K562 (cell line): ENCODE measurements at regions not wholly inside any gene's neighbourhood (a gene's known extent, or its start where the extent isn't known, plus 50 kb on each side); places are given as distances from the start of the nearest gene placed in this dataset.
A peak's percentile ranks its signal among the peaks of the same experiment; 100 is the strongest.

Source experiments
- ATAC-seq: fragments of 200-7000 bp; cut with Tn5 transposase; 3 replicates; pipeline ENCODE4 v1.9.1; 2020; ENCODE audit warnings: moderate library complexity
- BruUV-seq: library from RNA; stranded (reverse); fragments of 400-500 nt; replicated peaks from 2 replicates; lab custom pipeline; 2021; lab: Mats Ljungman, UMichigan
- CTCF ChIA-PET: fragments of 300-600 bp; formaldehyde crosslinking; extraction: SDS; loops from one replicate; lab custom pipeline; 2021; ENCODE audit warnings: low intra/inter-chr PET ratio; lab: Yijun Ruan, JAX
- POLR2A ChIA-PET: fragments of 300-600, 350-650 bp; sonication (Branson Sonifier 250); formaldehyde crosslinking; extraction: SDS; loops from one replicate; lab custom pipeline; 2021; ENCODE audit warnings: antibody characterized with exemption, inconsistent platforms; lab: Yijun Ruan, JAX
- DNase-seq, 4 experiments: peaks; one replicate each; pipeline versions ENCODE4 v3.0.0 to v3.0.0-alpha.2; 2011 to 2018; ENCODE audit warnings: low spot score in 3 of 4, mixed read lengths in 3 of 4; ENCODE audit errors: extremely low read depth in 1 of 4
- FAIRE-seq: peaks from 2 replicates; lab custom pipeline; 2011; peaks lifted over from hg19 to GRCh38; lab: Jason Lieb, UNC
- H2AFZ ChIP-seq: 2 replicates; pipeline ENCODE4 v1.6.0; 2011; ENCODE audit warnings: low read depth, low read length, control low read depth, inconsistent platforms
- H3K27ac ChIP-seq: fragments of 200-600 bp; 3 replicates; pipeline ENCODE4 v1.8.0; 2011; ENCODE audit warnings: low read depth, mild to moderate bottlenecking, control low read depth, inconsistent platforms, low read length, moderate library complexity, mixed read lengths; ENCODE audit errors: extremely low read depth
- H3K27me3 ChIP-seq, 2 experiments: fragments of 300-600 bp in 1 of 2; 2 replicates in 1 of 2; 3 replicates in 1 of 2; pipeline versions ENCODE4 v1.6.0 to v1.8.0; 2011; ENCODE audit warnings: inconsistent platforms in 2 of 2, low read length in 2 of 2, mild to moderate bottlenecking in 1 of 2, mixed read lengths in 1 of 2, moderate library complexity in 1 of 2; ENCODE audit not compliant: control insufficient read depth in 2 of 2, insufficient read depth in 2 of 2
- H3K36me3 ChIP-seq: fragments of 300-600 bp; 3 replicates; pipeline ENCODE4 v1.8.0; 2011; ENCODE audit warnings: mild to moderate bottlenecking, low read length, inconsistent platforms; ENCODE audit not compliant: control insufficient read depth, insufficient read depth
- H3K4me1 ChIP-seq, 2 experiments: fragments of 200-600 bp in 1 of 2; replicated peaks in 1 of 2; 2 replicates in 1 of 2; 3 replicates in 1 of 2; pipeline versions ENCODE4 v1.5.1 to v1.8.0; 2011; ENCODE audit warnings: inconsistent platforms in 2 of 2, low read length in 2 of 2, mild to moderate bottlenecking in 1 of 2, mixed read lengths in 1 of 2, moderate library complexity in 1 of 2; ENCODE audit not compliant: control insufficient read depth in 2 of 2, insufficient read depth in 2 of 2
- H3K4me2 ChIP-seq: 2 replicates; pipeline ENCODE4 v1.6.1; 2011; ENCODE audit warnings: low read length, control low read depth, inconsistent platforms, mixed read lengths; ENCODE audit not compliant: insufficient read depth
- H3K4me3 ChIP-seq: fragments of 200-600 bp; sonication (generic), shearing (Covaris generic); 2 replicates; pipeline ENCODE4 v1.5.1; 2016; ENCODE audit warnings: control low read depth, inconsistent platforms
- H3K79me2 ChIP-seq: fragments of 200-600 bp; 3 replicates; pipeline ENCODE4 v1.8.0; 2011; ENCODE audit warnings: low read length, inconsistent platforms; ENCODE audit not compliant: control insufficient read depth, insufficient read depth
- H3K9ac ChIP-seq, 2 experiments: 2 replicates each; pipeline versions ENCODE4 v1.6.0 to v1.6.1; 2011; ENCODE audit warnings: low read depth in 2 of 2, low read length in 2 of 2, control low read depth in 1 of 2, inconsistent platforms in 1 of 2, mild to moderate bottlenecking in 1 of 2, mixed read lengths in 1 of 2; ENCODE audit not compliant: insufficient read depth in 1 of 2
- H3K9me1 ChIP-seq: one replicate; pipeline ENCODE4 v1.6.0; 2011; ENCODE audit warnings: inconsistent platforms, mild to moderate bottlenecking, low read length, moderate library complexity; ENCODE audit not compliant: control insufficient read depth, insufficient read depth
- H3K9me3 ChIP-seq: replicated peaks from 2 replicates; pipeline ENCODE4 v1.5.1; 2011; ENCODE audit warnings: low read depth, low read length, inconsistent platforms; ENCODE audit not compliant: control insufficient read depth, insufficient read depth
- H4K20me1 ChIP-seq: replicated peaks from 2 replicates; pipeline ENCODE4 v1.6.1; 2011; ENCODE audit warnings: low read length, inconsistent platforms, mixed read lengths; ENCODE audit not compliant: control insufficient read depth, insufficient read depth
- NFIC ChIP-seq: fragments of 450-650 bp; IDR thresholded peaks from 2 replicates; pipeline ENCODE4 v1.6.1; 2017; ENCODE audit warnings: mild to moderate bottlenecking, inconsistent platforms
- PCBP1 ChIP-seq: fragments of 200-400 bp; formaldehyde crosslinking; IDR thresholded peaks from 2 replicates; pipeline ENCODE4 v1.6.1; 2018; ENCODE audit warnings: mild to moderate bottlenecking, low read depth, low read length; ENCODE audit not compliant: poor library complexity, severe bottlenecking
- TARDBP ChIP-seq: fragments of 450-650 bp; IDR thresholded peaks from 2 replicates; pipeline ENCODE4 v1.6.1; 2016
- ZBTB40 ChIP-seq, 2 experiments: fragments of 450-650 bp in 1 of 2; sonication (generic) in 1 of 2; formaldehyde crosslinking in 1 of 2; IDR thresholded peaks; 2 replicates each; pipeline versions ENCODE4 v1.7.1 to v1.9.0; 2016 to 2022; ENCODE audit warnings: inconsistent platforms in 1 of 2, mild to moderate bottlenecking in 1 of 2, missing genetic modification reagents in 1 of 2
- WGBS: fragments of 100-300 bp; shearing (Covaris generic); methylation state at CpG from one replicate; pipeline ENCODE4 v1.1.6; 2016; ENCODE audit warnings: low coverage, mixed read lengths; ENCODE audit not compliant: insufficient coverage; ENCODE audit errors: missing lambda C conversion rate; 5-methylcytosine and 5-hydroxymethylcytosine counted together
- in situ Hi-C: fragments of 300-500 bp; cut with MboI; formaldehyde crosslinking; loops from 4 replicates; pipeline ENCODE4 v1.15.0; 2018; ENCODE audit warnings: inconsistent platforms, mixed read lengths
- intact Hi-C: fragments of 100-400 bp; cut with micrococcal nuclease; formaldehyde crosslinking; loops from 2 replicates; pipeline ENCODE4 v1.14.2; 2022

GRCh38 chr7:47685151-47685550 is 103.2 kb upstream of the TNS3 start:
- DNase-seq (no peak), ATAC-seq (no peak), FAIRE-seq (no peak)
- Histone ChIP-seq H2AFZ (peak overlapping the region; percentile 32; the same call in 1 of the 2 replicates), H3K4me1 (peaks cover 0 to 13% of the 10 kb centered on the region in 2 experiments; a peak in 3 of 5 replicates), H3K4me2 (no peak overlapping the region), H3K9me3 (no peaks in the 10 kb centered on the region), H3K4me3 (no peak overlapping the region), H4K20me1 (no peaks in the 10 kb centered on the region), H3K36me3 (no peaks in the 10 kb centered on the region), H3K27me3 (no peaks in the 10 kb centered on the region; a peak in 1 of 5 replicates), H3K27ac (peak overlapping the region; percentile 42; the same call in 1 of the 3 replicates), H3K9me1 (no peaks in the 10 kb centered on the region), H3K9ac (no peak overlapping the region), H3K79me2 (no peaks in the 10 kb centered on the region)
- BruUV-seq: no TSS peak
- POLR2A ChIA-PET: interaction anchor here (0.6 to 1.9 kb wide), 5 partner anchors 10 to 1917 kb away, joined by 3 to 5 read pairs (median 3); no protein-coding TSS in a partner anchor
- intact Hi-C loops (no loop called here), in situ Hi-C loops (no loop called here)
- CTCF ChIA-PET: no interaction called here
- no peak for TF ChIP-seq TARDBP
- TF ChIP-seq NFIC: peak; percentile 10; the same call in 1 of the 2 replicates
- WGBS: 34% methylated on average over 3 of the region's 3 CpGs

- 0 out of 2 replicates have a peak overlapping the region, but pooled peaks have one; percentile 32 for H2AFZ ChIP-seq
- TF ChIP-seq ZBTB40 (IDR thresholded peaks at IDR 0.05) (no peak), ZBTB40 (CRISPR knock-in tag; IDR thresholded peaks at IDR 0.05) (no peak), PCBP1 (no peak)
Observed at GRCh38 chr7:47684728-47685127, 102.8 kb upstream of the TNS3 start.

More at GRCh38 chr7:47684728-47685127, 102.8 kb upstream of the TNS3 start:
- no peak overlapping the region for H3K9ac ChIP-seq
- no peaks in the 10 kb centered on the region for H3K36me3 ChIP-seq
- H3K9me1 ChIP-seq: no peaks in the 10 kb centered on the region
- POLR2A ChIA-PET: interaction anchor here (0.6 to 1.9 kb wide), 4 partner anchors 9 to 1916 kb away, joined by 3 to 5 read pairs (median 4); no protein-coding TSS in a partner anchor
- DNase-seq (no peak), FAIRE-seq (no peak), ATAC-seq (peak; percentile 8; the same call in 2 of the 3 replicates)
- no peaks in the 10 kb centered on the region for H3K79me2 ChIP-seq
- no peaks in the 10 kb centered on the region for H4K20me1 ChIP-seq
- intact Hi-C loops: no loop called here
- H3K9me3 ChIP-seq: no peaks in the 10 kb centered on the region
- no peak overlapping the region for H3K27ac ChIP-seq
- no peak overlapping the region for H3K4me3 ChIP-seq
- WGBS: 45% methylated on average over 5 of the region's 5 CpGs
- no TSS peak for BruUV-seq
- CTCF ChIA-PET: no interaction called here
- H3K4me1 ChIP-seq: peaks cover 0 to 13% of the 10 kb centered on the region in 2 experiments; a peak in 3 of 5 replicates
- H3K4me2 ChIP-seq: no peak overlapping the region
- in situ Hi-C loops: no loop called here
- no peaks in the 10 kb centered on the region; a peak in 1 of 5 replicates for H3K27me3 ChIP-seq
